WTC11 (cell line): ENCODE measurements at regions not wholly inside any gene's neighbourhood (a gene's known extent, or its start where the extent isn't known, plus 50 kb on each side); places are given as distances from the start of the nearest gene placed in this dataset.

Experiments
- CTCF ChIP-seq: fragments of 200-600 bp; IDR thresholded peaks from 2 replicates; pipeline ENCODE4 v1.8.0; 2022; ENCODE audit warnings: antibody characterized with exemption
- ESRRA ChIP-seq: sonication (generic); formaldehyde crosslinking; IDR thresholded peaks from 2 replicates; pipeline ENCODE4 v1.8.1; 2022; ENCODE audit warnings: mild to moderate bottlenecking, missing genetic modification reagents, borderline replicate concordance
- IRF2 ChIP-seq: sonication (generic); formaldehyde crosslinking; IDR thresholded peaks from 2 replicates; pipeline ENCODE4 v1.8.0; 2022; ENCODE audit warnings: low read depth, missing genetic modification reagents, borderline replicate concordance
- MXD4 ChIP-seq: fragments of 250-450 bp; sonication (Bioruptor Pico); IDR thresholded peaks from 2 replicates; pipeline ENCODE4 v1.8.0; 2021; ENCODE audit warnings: mild to moderate bottlenecking, moderate library complexity, borderline replicate concordance
- NR1H2 ChIP-seq: sonication (generic); formaldehyde crosslinking; IDR thresholded peaks from 2 replicates; pipeline ENCODE4 v1.9.0; 2021; ENCODE audit warnings: mild to moderate bottlenecking, moderate library complexity, missing genetic modification reagents
- ZBTB21 ChIP-seq: sonication (generic); formaldehyde crosslinking; IDR thresholded peaks from 2 replicates; pipeline ENCODE4 v1.8.1; 2023; ENCODE audit warnings: mild to moderate bottlenecking, missing genetic modification reagents, borderline replicate concordance
- ZNF219 ChIP-seq: sonication (generic); formaldehyde crosslinking; IDR thresholded peaks from 2 replicates; pipeline ENCODE4 v1.8.0; 2023; ENCODE audit warnings: missing genetic modification reagents, mild to moderate bottlenecking, borderline replicate concordance
- ZNF416 ChIP-seq: fragments of 250-450 bp; sonication (Bioruptor Pico); IDR thresholded peaks from 2 replicates; pipeline ENCODE4 v1.9.0; 2021; ENCODE audit warnings: mild to moderate bottlenecking, inconsistent platforms
- ZNF423 ChIP-seq: fragments of 250-450 bp; sonication (Bioruptor Pico); IDR thresholded peaks from 2 replicates; pipeline ENCODE4 v2.1.2; 2022; ENCODE audit warnings: mild to moderate bottlenecking, moderate library complexity
- TF ChIP-seq, protein P1 (sequence below): sonication (generic); formaldehyde crosslinking; IDR thresholded peaks from 2 replicates; pipeline ENCODE4 v1.8.0; 2022; ENCODE audit warnings: missing genetic modification reagents
- TF ChIP-seq, protein P2 (sequence below): sonication (generic); formaldehyde crosslinking; IDR thresholded peaks from 2 replicates; pipeline ENCODE4 v1.8.0; 2023; ENCODE audit warnings: mild to moderate bottlenecking, missing genetic modification reagents

- TF ChIP-seq ZNF423 (CRISPR knock-in tag): no peak
- no peak for TF ChIP-seq CTCF
- TF ChIP-seq, protein P1, sequence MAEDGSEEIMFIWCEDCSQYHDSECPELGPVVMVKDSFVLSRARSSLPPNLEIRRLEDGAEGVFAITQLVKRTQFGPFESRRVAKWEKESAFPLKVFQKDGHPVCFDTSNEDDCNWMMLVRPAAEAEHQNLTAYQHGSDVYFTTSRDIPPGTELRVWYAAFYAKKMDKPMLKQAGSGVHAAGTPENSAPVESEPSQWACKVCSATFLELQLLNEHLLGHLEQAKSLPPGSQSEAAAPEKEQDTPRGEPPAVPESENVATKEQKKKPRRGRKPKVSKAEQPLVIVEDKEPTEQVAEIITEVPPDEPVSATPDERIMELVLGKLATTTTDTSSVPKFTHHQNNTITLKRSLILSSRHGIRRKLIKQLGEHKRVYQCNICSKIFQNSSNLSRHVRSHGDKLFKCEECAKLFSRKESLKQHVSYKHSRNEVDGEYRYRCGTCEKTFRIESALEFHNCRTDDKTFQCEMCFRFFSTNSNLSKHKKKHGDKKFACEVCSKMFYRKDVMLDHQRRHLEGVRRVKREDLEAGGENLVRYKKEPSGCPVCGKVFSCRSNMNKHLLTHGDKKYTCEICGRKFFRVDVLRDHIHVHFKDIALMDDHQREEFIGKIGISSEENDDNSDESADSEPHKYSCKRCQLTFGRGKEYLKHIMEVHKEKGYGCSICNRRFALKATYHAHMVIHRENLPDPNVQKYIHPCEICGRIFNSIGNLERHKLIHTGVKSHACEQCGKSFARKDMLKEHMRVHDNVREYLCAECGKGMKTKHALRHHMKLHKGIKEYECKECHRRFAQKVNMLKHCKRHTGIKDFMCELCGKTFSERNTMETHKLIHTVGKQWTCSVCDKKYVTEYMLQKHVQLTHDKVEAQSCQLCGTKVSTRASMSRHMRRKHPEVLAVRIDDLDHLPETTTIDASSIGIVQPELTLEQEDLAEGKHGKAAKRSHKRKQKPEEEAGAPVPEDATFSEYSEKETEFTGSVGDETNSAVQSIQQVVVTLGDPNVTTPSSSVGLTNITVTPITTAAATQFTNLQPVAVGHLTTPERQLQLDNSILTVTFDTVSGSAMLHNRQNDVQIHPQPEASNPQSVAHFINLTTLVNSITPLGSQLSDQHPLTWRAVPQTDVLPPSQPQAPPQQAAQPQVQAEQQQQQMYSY: no peak
- TF ChIP-seq ZBTB21 (CRISPR knock-in tag): no peak
- no peak for TF ChIP-seq ZNF416 (CRISPR knock-in tag)
- TF ChIP-seq NR1H2 (CRISPR knock-in tag): no peak
- TF ChIP-seq, protein P2, sequence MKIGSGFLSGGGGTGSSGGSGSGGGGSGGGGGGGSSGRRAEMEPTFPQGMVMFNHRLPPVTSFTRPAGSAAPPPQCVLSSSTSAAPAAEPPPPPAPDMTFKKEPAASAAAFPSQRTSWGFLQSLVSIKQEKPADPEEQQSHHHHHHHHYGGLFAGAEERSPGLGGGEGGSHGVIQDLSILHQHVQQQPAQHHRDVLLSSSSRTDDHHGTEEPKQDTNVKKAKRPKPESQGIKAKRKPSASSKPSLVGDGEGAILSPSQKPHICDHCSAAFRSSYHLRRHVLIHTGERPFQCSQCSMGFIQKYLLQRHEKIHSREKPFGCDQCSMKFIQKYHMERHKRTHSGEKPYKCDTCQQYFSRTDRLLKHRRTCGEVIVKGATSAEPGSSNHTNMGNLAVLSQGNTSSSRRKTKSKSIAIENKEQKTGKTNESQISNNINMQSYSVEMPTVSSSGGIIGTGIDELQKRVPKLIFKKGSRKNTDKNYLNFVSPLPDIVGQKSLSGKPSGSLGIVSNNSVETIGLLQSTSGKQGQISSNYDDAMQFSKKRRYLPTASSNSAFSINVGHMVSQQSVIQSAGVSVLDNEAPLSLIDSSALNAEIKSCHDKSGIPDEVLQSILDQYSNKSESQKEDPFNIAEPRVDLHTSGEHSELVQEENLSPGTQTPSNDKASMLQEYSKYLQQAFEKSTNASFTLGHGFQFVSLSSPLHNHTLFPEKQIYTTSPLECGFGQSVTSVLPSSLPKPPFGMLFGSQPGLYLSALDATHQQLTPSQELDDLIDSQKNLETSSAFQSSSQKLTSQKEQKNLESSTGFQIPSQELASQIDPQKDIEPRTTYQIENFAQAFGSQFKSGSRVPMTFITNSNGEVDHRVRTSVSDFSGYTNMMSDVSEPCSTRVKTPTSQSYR (CRISPR knock-in tag): no peak
- TF ChIP-seq ZNF219 (CRISPR knock-in tag): no peak
- TF ChIP-seq ESRRA (CRISPR knock-in tag): no peak
- TF ChIP-seq IRF2: no peak
- no peak for TF ChIP-seq MXD4 (CRISPR knock-in tag)
These were observed 103.1 kb upstream of the ADGRF1 start for GRCh38 chr6:47145212-47145611.
